ENCODE measurements at regions not wholly inside any gene's neighbourhood (a gene's known extent, or its start where the extent isn't known, plus 50 kb on each side); places are given as distances from the start of the nearest gene placed in this dataset.

DNA sequence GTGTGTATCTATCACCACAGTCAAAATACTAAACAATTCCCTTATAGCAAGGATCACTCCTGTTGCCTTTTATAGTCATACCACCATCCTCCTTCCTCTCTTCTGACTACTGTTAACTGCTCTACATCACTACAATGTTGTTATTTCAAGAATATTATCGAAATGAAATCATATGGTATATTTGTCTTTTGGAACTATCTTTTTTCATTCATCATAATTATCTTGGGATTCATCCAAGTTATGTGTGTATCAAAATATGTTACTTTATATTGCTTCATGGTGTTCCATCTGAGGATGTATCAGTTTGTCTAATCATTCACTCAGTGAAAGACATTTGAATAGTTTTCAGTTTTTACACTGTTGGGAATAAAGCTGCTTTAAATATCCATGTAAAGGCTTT lies 1423.0 kb upstream of the PIK3C3 start:
- SMC1A ChIA-PET (ENCODE audit: uncharacterized antibody, unreplicated experiment): no interaction called here
- CTCF ChIA-PET: no interaction called here
- Histone ChIP-seq H3K9ac (ENCODE audit: control insufficient read depth, insufficient read depth, low read length) (no peak overlapping the region), H3K9me3 (replicated peaks; ENCODE audit: control insufficient read depth, insufficient read depth, low read length) (no peaks in the 10 kb centered on the region), H2AFZ (ENCODE audit: control insufficient read depth, low read depth, low read length) (no peak overlapping the region), H3K36me3 (ENCODE audit: control insufficient read depth in 2 of 2, insufficient read depth in 2 of 2, low read length in 1 of 2) (no peaks in the 10 kb centered on the region), H3K4me2 (ENCODE audit: control insufficient read depth, insufficient read depth) (no peak overlapping the region), H3K27me3 (replicated peaks in 1 of 2; ENCODE audit: control insufficient read depth in 2 of 2, insufficient read depth in 2 of 2, low read length in 1 of 2) (no peaks in the 10 kb centered on the region), H4K20me1 (ENCODE audit: control insufficient read depth, insufficient read depth) (no peaks in the 10 kb centered on the region), H3K4me3 (no peak overlapping the region), H3K27ac (ENCODE audit: control insufficient read depth, insufficient read depth) (no peak overlapping the region), H3K4me1 (ENCODE audit: control insufficient read depth, insufficient read depth, low read length) (no peaks in the 10 kb centered on the region), H3K79me2 (ENCODE audit: control insufficient read depth, insufficient read depth, low read length) (no peaks in the 10 kb centered on the region)
- BruUV-seq (replicated peaks): no TSS peak
- 0% methylated on average over 1 of the region's 1 CpG for WGBS (ENCODE audit: insufficient coverage, insufficient replicate concordance, low lambda C conversion rate, missing lambda C conversion rate)
- POLR2A ChIA-PET: no interaction called here
- intact Hi-C loops (cut with micrococcal nuclease; ENCODE audit: unreplicated experiment) (no loop called here), in situ Hi-C loops (cut with MboI) (no loop called here)
- RAD21 ChIA-PET (ENCODE audit: unreplicated experiment): interaction anchor here (0.7 kb wide), 1 partner anchor 22 kb away, joined by 3 read pairs; no protein-coding TSS in a partner anchor
- ATAC-seq (no peak), DNase-seq (ENCODE audit: low read depth, low spot score) (no peak), FAIRE-seq (no peak)
- TF ChIP-seq CEBPB (IDR thresholded peaks at IDR 0.05; ENCODE audit: borderline replicate concordance in 1 of 2, low read depth in 2 of 2, low read length in 2 of 2) (no peak), POLR2AphosphoS2 (IDR thresholded peaks at IDR 0.05; ENCODE audit: low read depth, low read length) (no peak), HDGF (IDR thresholded peaks at IDR 0.05) (no peak), RFX5 (IDR thresholded peaks at IDR 0.05; ENCODE audit: low read depth, low read length) (no peak), CREB1 (IDR thresholded peaks at IDR 0.05; ENCODE audit: low read depth) (no peak)

DNA sequence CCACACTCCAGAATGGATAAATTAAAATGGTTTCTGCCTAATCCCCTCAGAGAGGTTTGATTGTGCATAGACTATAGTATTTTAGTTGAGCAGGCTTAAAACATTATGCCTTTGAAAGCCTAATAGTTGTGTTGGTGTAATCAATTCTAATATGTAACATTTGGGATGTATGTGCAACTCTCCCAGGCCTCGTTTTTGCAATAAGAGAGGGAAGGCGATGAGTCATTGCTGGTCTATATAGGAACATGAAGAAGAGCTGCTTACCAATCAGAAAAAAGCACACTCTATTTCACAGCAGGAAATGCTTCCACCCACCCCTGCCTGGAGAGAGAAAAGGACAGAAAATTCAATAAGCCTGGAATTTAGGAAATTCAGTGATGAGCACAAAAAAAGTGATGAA lies 1424.0 kb upstream of the PIK3C3 start:
- H3K79me2 ChIP-seq (ENCODE audit: control insufficient read depth, insufficient read depth, low read length): no peaks in the 10 kb centered on the region
- 20% methylated on average over 2 of the region's 2 CpGs for WGBS (ENCODE audit: insufficient coverage, insufficient replicate concordance, low lambda C conversion rate, missing lambda C conversion rate)
- no peaks in the 10 kb centered on the region for H3K9me3 ChIP-seq (replicated peaks; ENCODE audit: control insufficient read depth, insufficient read depth, low read length)
- H2AFZ ChIP-seq (ENCODE audit: control insufficient read depth, low read depth, low read length): no peak overlapping the region
- ChIA-PET CTCF (interaction anchor here (1.1 kb wide), 1 partner anchor 848 kb away, joined by 3 read pairs; no protein-coding TSS in a partner anchor), POLR2A (no interaction called here), RAD21 (ENCODE audit: unreplicated experiment) (no interaction called here), SMC1A (ENCODE audit: uncharacterized antibody, unreplicated experiment) (no interaction called here)
- in situ Hi-C loops (cut with MboI) (no loop called here), intact Hi-C loops (cut with micrococcal nuclease; ENCODE audit: unreplicated experiment) (no loop called here)
- no peak overlapping the region for H3K9ac ChIP-seq (ENCODE audit: control insufficient read depth, insufficient read depth, low read length)
- no TSS peak for BruUV-seq (replicated peaks)
- no peak overlapping the region for H3K4me3 ChIP-seq
- no peaks in the 10 kb centered on the region for H3K4me1 ChIP-seq (ENCODE audit: control insufficient read depth, insufficient read depth, low read length)
- no peak overlapping the region for H3K4me2 ChIP-seq (ENCODE audit: control insufficient read depth, insufficient read depth)
- FAIRE-seq (no peak), ATAC-seq (no peak), DNase-seq (ENCODE audit: low read depth, low spot score) (no peak)
- no peaks in the 10 kb centered on the region for H4K20me1 ChIP-seq (ENCODE audit: control insufficient read depth, insufficient read depth)
- H3K36me3 ChIP-seq (ENCODE audit: control insufficient read depth in 2 of 2, insufficient read depth in 2 of 2, low read length in 1 of 2): no peaks in the 10 kb centered on the region
- H3K27me3 ChIP-seq (replicated peaks in 1 of 2; ENCODE audit: control insufficient read depth in 2 of 2, insufficient read depth in 2 of 2, low read length in 1 of 2): no peaks in the 10 kb centered on the region
- no peak overlapping the region for H3K27ac ChIP-seq (ENCODE audit: control insufficient read depth, insufficient read depth)
- TF ChIP-seq CEBPZ (IDR thresholded peaks at IDR 0.05; ENCODE audit: low read depth, low read length): no peak
- TF ChIP-seq, protein P1, sequence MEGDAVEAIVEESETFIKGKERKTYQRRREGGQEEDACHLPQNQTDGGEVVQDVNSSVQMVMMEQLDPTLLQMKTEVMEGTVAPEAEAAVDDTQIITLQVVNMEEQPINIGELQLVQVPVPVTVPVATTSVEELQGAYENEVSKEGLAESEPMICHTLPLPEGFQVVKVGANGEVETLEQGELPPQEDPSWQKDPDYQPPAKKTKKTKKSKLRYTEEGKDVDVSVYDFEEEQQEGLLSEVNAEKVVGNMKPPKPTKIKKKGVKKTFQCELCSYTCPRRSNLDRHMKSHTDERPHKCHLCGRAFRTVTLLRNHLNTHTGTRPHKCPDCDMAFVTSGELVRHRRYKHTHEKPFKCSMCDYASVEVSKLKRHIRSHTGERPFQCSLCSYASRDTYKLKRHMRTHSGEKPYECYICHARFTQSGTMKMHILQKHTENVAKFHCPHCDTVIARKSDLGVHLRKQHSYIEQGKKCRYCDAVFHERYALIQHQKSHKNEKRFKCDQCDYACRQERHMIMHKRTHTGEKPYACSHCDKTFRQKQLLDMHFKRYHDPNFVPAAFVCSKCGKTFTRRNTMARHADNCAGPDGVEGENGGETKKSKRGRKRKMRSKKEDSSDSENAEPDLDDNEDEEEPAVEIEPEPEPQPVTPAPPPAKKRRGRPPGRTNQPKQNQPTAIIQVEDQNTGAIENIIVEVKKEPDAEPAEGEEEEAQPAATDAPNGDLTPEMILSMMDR (IDR thresholded peaks at IDR 0.05 in 2 of 3, conservative IDR thresholded peaks at IDR 0.05 in 1 of 3; ENCODE audit: control insufficient read depth in 2 of 3, extremely low read depth in 1 of 3, insufficient read depth in 1 of 3, low read depth in 3 of 3, low read length in 3 of 3): no peak
- TF ChIP-seq SMAD5 (IDR thresholded peaks at IDR 0.05; ENCODE audit: low read depth): no peak
- TF ChIP-seq NFIC (IDR thresholded peaks at IDR 0.05; ENCODE audit: low read depth, low read length): no peak
- no peak for TF ChIP-seq NKRF (conservative IDR thresholded peaks at IDR 0.05)

All from GM12878 (cell line).